HG02571 (cell line): ENCODE measurements at regions not wholly inside any gene's neighbourhood (a gene's known extent, or its start where the extent isn't known, plus 50 kb on each side); places are given as distances from the start of the nearest gene placed in this dataset.

Experiments
- ATAC-seq: cut with Tn5 transposase; IDR thresholded peaks from one replicate; pipeline ENCODE4 v1.9.1; 2021; ENCODE audit warnings: mild to moderate bottlenecking, moderate library complexity; ENCODE audit not compliant: unreplicated experiment

DNA sequence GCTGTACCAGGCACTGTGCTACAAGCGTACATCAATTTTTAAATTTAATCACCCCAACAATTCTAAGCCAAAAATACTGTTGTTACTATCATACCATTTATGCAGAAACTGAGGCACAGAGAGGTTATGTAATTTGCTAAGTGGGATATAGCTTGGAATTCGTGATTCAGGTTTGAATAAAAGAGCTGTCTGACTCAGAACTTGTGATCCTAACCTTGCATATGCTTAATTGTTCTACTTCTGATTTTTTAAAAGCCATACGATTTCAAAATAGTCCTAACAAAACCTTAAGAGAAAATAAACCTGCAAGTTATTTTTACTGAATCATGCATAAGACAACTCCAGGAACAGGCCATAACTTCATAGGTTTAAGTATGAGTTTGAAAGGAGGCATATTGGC lies 498.0 kb upstream of the CFAP20DC start:
- no peak for ATAC-seq

DNA sequence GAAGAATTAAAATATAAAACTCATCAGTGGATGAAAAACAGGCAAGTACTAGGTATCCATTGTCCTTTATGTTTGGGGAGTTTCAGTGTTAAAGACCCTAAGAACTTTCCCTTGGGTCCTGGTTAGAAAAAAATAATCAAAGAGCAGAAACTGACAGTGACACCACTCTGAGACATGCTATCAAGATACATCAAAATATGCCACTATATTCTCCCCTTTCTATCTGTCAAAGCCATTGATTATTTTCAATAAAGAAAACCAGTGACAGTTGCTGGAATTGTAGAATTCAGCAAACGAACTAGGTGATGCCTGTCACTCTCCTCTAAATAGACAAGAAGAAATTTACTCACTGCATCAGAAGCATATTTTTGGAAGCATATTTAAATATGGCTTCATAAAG lies 496.7 kb upstream of the CFAP20DC start:
- ATAC-seq: no peak

DNA sequence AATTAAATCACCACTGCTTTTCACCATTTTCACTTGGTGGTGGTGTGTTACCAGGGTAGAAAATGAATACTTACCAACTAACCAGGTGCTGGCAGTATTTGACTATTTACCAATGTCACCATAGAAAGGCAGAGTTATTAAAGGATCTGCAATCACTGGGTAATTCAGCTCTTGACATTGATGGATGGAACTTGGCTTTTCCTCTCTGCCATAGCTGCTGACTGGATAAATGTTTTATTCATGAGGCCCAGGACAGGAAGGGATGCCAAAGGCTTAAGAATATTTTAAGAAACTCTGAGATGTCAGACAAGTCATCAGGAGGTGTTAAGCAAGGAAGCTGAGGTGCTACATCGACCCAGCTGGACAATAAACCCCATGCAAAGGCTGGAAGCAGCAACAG lies 495.5 kb upstream of the CFAP20DC start:
- ATAC-seq: no peak

GRCh38 chr3:59542276-59542675 lies 492.5 kb upstream of the CFAP20DC start:
- ATAC-seq: no peak

- ATAC-seq: peak; percentile 94
Measured at GRCh38 chr3:59540696-59541095, 490.9 kb upstream of the CFAP20DC start.

- ATAC-seq: no peak
Measured at GRCh38 chr3:59540241-59540640, 490.4 kb upstream of the CFAP20DC start.

DNA sequence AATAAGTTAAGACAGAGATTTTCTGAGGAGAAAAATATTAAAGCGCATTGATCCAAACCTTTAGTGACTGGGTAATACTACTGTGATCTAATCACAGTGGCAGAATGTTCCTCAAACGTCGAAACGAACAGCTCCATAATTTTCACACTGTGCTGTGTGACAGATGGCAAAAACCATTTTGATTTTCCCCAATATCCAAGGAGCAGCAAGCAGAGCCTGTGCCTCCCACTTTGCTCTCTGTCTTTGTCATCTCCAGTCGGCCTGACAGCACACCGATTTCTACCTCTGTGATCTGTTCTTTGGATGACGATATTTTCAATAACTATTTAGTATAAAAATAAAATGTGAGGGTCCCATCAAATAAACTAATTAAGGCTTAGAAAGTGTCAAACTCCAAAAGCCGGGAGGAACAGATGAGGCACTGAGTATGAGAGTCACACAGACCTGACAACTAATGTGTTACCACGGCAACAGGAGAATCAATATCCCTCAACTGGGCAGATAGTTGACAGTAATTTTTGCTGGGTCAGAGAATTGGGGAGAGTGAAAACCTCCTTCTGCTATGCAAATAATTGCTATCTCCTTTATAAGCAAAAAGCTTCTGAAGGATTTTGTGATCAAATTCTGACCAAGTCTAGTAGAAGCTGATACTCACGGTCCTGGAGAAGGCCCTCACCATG lies 489.1 kb upstream of the CFAP20DC start:
- no peak for ATAC-seq

- ATAC-seq: no peak
Measured at GRCh38 chr3:59535791-59536221, 486.0 kb upstream of the CFAP20DC start.

- ATAC-seq: no peak
Measured at GRCh38 chr3:59531994-59532393, 482.2 kb upstream of the CFAP20DC start.

GRCh38 chr3:59531066-59531745 lies 481.4 kb upstream of the CFAP20DC start:
- no peak for ATAC-seq

DNA sequence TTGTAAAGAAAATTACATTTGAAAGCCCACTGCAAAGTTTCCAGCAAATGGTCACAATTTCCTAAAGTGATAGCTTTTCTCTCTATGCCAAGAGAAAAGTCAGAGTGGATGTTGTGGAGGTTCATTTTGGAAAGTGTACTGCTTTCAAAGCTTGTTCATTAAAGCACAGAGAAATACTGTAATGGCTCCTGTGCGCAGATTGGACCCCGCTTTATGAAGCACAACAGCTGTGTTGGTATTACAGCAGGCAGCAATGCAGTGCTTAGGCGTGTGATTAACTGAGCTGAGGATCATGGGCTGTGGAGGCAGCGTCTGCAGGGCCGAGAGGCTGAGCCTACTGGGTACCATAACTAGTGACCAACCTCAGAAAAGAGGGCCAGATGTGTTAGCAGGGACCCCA lies 478.4 kb upstream of the CFAP20DC start:
- ATAC-seq: no peak

DNA sequence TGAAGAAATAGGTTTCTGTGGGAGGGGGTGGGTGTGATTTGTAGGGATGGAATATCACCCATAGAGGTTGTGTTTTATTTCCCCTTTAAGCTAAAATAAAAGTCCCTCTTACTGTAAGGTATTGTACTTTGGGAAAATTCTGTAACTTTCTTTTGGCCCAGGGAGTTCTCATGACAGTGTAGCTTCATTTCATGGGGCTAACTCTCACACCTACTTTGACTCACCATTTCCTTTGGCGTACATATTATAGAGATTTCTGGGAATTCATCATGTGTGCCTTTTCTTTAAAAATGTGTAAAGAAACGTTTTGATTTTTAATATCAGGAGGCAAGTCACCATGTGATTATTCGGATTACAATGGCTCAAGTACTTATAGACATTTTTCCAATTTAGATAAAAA lies 477.7 kb upstream of the CFAP20DC start:
- no peak for ATAC-seq

- ATAC-seq: no peak
Measured at GRCh38 chr3:59526999-59527398, 477.2 kb upstream of the CFAP20DC start.

GRCh38 chr3:59522550-59522949 lies 472.7 kb upstream of the CFAP20DC start:
- ATAC-seq: no peak

DNA sequence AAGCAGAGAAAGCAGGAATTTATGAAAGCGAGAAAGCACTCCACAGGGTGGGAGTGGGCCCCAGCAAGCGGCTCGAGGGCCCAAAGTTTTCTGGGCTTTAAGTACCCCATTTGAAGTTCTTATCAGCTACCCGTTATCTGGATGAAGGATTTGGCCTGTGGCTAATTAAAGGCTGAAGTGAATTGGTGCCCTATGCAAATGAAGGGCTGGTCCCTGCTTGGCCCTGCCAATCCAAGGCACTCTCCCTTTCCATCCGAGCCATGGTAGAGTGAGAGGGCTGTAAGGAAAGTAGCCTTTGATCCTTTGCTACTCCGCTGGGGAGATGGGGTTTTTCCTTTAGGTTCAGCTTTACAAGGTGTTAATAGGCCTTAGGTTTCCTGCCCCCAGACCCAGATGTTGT lies 469.3 kb upstream of the CFAP20DC start:
- no peak for ATAC-seq

- ATAC-seq: no peak
Measured at GRCh38 chr3:59518283-59519055, 468.6 kb upstream of the CFAP20DC start.

DNA sequence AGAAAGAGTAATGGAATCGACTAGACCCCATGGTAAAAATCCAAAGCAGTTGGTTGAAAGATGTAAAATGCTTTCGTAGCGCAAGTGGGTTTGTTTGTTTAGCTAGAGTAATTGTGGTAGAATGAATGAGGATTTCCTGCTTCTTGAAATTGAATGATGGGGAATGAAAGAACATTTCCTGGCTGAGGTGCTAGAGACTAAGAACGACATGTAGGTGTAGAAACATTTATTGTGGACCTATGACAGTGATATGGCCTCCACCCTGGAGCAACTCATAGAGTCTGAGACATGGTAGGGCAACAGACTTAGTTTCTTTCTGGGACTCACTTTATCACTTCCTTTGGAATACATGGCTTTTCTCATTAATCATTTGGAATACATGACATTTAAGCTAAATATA lies 467.6 kb upstream of the CFAP20DC start:
- no peak for ATAC-seq

GRCh38 chr3:59515966-59516365 lies 466.1 kb upstream of the CFAP20DC start:
- no peak for ATAC-seq

DNA sequence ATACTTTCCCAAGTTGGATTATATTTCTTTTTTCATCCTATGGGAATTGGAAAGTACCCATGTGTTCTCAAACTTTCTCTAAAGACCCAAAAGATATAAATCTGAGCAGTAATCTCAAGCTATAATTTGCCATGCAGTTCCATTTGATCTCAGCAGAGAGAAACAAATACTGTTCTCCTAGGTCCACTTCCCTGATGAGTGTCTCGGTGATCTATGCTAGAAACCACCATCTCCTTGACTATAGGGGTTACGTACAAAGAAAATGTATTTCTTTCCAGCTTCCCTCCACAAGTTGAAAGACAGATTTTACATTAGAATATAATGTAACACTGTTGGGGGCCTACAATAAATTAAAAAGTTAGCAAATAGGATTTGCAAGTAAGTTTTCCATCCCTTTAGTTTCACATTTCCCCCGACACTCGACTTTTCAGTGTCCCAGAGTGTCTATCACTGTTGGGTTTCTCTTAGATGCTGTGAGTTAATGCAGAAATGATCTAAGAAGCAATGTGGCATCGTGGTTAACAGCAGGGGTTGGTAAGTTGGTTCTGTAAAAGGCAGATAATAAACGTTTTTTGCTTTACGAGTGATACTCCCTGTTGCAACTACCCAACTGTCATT lies 465.1 kb upstream of the CFAP20DC start:
- ATAC-seq: no peak

DNA sequence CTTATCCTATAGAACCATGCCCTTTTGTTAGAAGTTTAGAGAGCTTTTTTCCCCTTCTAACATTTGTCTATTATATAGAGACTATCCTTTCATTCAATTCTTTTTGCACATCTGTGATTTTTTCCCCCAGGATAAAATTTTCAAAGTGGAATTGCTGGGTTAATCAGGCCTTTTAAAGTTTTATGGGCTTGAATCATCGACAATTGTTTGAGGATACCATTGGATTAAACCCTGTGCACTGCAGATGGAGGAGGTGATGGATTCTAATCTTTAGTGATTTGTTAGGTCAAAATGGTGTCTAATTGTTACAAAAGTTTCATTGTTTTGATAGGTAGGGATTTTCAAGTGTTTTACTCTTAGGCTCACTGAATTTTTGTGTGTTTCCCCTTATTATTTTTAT lies 463.7 kb upstream of the CFAP20DC start:
- ATAC-seq: no peak

- ATAC-seq: no peak
Measured at GRCh38 chr3:59512066-59512465, 462.2 kb upstream of the CFAP20DC start.

GRCh38 chr3:59510576-59510975 lies 460.8 kb upstream of the CFAP20DC start:
- ATAC-seq: no peak
